ENCODE measurements at regions not wholly inside any gene's neighbourhood (a gene's known extent, or its start where the extent isn't known, plus 50 kb on each side); places are given as distances from the start of the nearest gene placed in this dataset.

GRCh38 chr5:92002721-92003274 is 619.7 kb upstream of the ARRDC3 start:
- intact Hi-C loops (cut with DNase I), result no loop called here
- Histone ChIP-seq H3K4me3 (no peak overlapping the region), H3K36me3 (no peaks in the 10 kb centered on the region), H3K27me3 (no peaks in the 10 kb centered on the region), H3K27ac (no peak overlapping the region), H3K9me3 (no peaks in the 10 kb centered on the region), H3K4me1 (no peaks in the 10 kb centered on the region)
- WGBS, 2 donors, result 80 to 91% methylated on average over 4 of the region's 4 CpGs
- no peak for ATAC-seq
- TF ChIP-seq CTCF (IDR thresholded peaks at IDR 0.05), result no peak
- no peak for DNase-seq

GRCh38 chr5:91998774-91999173 is 615.7 kb upstream of the ARRDC3 start:
- intact Hi-C loops (cut with DNase I), result no loop called here
- WGBS, 2 donors, result 67 to 72% methylated on average over 3 of the region's 3 CpGs

GRCh38 chr5:91983869-91984268 is 600.8 kb upstream of the ARRDC3 start:
- ATAC-seq, result no peak
- no peak overlapping the region for H3K4me3 ChIP-seq
- 66 to 71% methylated on average over 1 of the region's 1 CpG for WGBS, 2 donors
- H3K9me3 ChIP-seq, result no peaks in the 10 kb centered on the region
- H3K36me3 ChIP-seq, result no peaks in the 10 kb centered on the region
- no peaks in the 10 kb centered on the region for H3K27me3 ChIP-seq
- intact Hi-C loops (cut with DNase I), result no loop called here
- no peak overlapping the region for H3K27ac ChIP-seq
- no peak for DNase-seq
- no peaks in the 10 kb centered on the region for H3K4me1 ChIP-seq
- TF ChIP-seq CTCF (IDR thresholded peaks at IDR 0.05), result no peak

More at GRCh38 chr5:91998774-91999173, 615.7 kb upstream of the ARRDC3 start:
- no peak for ATAC-seq
- Histone ChIP-seq H3K4me1 (no peaks in the 10 kb centered on the region), H3K27me3 (no peaks in the 10 kb centered on the region), H3K4me3 (no peak overlapping the region), H3K9me3 (no peaks in the 10 kb centered on the region), H3K27ac (no peak overlapping the region), H3K36me3 (no peaks in the 10 kb centered on the region)
- TF ChIP-seq CTCF (IDR thresholded peaks at IDR 0.05), result no peak
- no peak for DNase-seq

DNA sequence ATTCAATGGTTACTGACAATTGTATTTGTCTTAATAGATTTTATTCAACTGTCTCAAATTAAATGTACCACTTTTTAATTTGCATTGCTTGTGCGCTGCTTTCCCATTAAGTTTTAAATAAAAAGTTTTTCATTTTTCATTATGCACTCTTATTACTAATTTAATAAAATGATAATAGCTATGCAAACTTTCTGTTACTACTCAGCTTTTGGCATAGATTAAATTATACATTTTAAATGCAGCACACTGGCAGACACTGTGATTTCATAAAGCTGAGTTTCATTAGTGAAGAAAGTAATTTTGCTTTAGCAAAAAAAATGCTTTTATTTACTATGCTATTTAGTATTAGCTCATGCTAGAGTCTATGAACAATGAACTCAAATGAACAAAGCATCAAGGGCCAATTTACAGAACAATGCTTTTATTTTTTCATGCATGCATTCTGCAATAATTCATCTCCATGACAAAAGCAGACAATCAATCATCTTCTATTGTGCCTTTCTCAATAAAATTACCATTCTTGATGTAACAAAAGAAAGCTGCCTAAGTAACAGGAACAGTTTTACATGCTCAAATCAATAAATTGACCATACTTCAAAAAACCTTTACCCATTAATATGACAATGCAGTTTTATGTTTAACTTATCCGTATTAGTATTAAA is 595.2 kb upstream of the ARRDC3 start:
- 83 to 87% methylated on average over 2 of the region's 2 CpGs for WGBS, 2 donors
- Histone ChIP-seq H3K27ac (no peak overlapping the region), H3K4me3 (no peak overlapping the region), H3K27me3 (no peaks in the 10 kb centered on the region), H3K9me3 (no peaks in the 10 kb centered on the region), H3K36me3 (no peaks in the 10 kb centered on the region), H3K4me1 (no peaks in the 10 kb centered on the region)
- intact Hi-C loops (cut with DNase I), result no loop called here
- no peak for DNase-seq
- TF ChIP-seq CTCF (IDR thresholded peaks at IDR 0.05), result no peak
- ATAC-seq, result no peak

All from heart right ventricle (tissue), 16 donors.